ENCODE measurements at regions not wholly inside any gene's neighbourhood (a gene's known extent, or its start where the extent isn't known, plus 50 kb on each side); places are given as distances from the start of the nearest gene placed in this dataset.

DNA sequence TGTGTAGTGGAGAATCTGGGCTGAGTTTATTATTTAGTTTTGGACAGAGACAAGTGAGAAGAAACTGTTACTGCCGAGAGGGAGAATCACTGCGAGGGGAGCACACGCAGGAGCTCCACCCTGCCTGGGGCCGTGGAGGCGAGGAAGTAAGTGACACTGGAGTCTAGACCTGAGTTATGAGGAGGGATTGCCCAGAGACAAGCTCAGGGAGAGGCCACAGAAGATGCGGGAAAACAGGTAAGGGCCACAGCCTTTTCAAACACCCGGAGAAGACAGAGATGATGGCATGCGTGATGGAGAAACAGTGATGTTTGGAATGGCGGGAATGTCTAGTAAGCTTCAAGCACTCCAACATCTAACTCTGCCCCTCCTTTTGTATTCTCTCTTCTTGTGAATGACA is 84.1 kb downstream of the TNFSF11 start:
- Histone ChIP-seq H3K4me3 (no peak overlapping the region), H3K27ac (no peak overlapping the region), H3K9me3 (replicated peaks in 1 of 3) (no peaks in the 10 kb centered on the region), H3K4me1 (replicated peaks in 1 of 2) (no peaks in the 10 kb centered on the region), H3K27me3 (peaks cover 17% of the 10 kb centered on the region), H3K36me3 (replicated peaks in 1 of 2) (no peaks in the 10 kb centered on the region)
- TF ChIP-seq POLR2A (IDR thresholded peaks at IDR 0.05) = no peak
- TF ChIP-seq, protein P1, sequence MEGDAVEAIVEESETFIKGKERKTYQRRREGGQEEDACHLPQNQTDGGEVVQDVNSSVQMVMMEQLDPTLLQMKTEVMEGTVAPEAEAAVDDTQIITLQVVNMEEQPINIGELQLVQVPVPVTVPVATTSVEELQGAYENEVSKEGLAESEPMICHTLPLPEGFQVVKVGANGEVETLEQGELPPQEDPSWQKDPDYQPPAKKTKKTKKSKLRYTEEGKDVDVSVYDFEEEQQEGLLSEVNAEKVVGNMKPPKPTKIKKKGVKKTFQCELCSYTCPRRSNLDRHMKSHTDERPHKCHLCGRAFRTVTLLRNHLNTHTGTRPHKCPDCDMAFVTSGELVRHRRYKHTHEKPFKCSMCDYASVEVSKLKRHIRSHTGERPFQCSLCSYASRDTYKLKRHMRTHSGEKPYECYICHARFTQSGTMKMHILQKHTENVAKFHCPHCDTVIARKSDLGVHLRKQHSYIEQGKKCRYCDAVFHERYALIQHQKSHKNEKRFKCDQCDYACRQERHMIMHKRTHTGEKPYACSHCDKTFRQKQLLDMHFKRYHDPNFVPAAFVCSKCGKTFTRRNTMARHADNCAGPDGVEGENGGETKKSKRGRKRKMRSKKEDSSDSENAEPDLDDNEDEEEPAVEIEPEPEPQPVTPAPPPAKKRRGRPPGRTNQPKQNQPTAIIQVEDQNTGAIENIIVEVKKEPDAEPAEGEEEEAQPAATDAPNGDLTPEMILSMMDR (IDR thresholded peaks at IDR 0.05) = no peak
- 76 to 88% (median 81%) methylated on average over 9 of the region's 9 CpGs for WGBS, 4 donors
- no peak for DNase-seq
- intact Hi-C loops (cut with DNase I) = no loop called here

DNA sequence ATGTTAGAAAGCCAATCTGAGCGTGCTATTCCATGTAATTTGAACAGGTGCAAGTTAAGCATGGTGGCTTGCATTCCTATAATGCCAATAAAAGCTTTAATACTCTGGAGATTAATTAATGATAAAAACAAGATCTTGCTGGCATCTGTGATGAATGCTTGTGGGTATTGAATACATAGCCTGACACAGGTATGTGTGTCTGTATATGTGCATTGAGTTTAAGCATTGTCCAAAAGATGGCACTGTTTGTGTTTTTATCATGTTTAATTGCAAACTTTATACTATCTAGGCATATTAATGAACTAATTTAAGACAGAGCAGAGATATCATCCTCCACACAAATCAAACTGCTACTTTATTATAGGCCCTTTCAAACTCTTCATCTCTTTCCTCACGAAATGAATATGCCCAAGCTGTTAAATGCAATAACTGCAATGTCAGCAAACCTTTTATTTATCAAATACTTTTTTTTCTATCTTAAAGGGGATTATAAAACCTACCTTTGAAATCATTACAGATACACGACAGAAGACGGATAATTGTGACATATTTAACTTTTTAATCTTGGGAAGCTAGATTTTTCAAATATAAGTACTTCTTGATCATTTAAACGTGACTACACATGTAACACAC is 86.5 kb downstream of the TNFSF11 start:
- Histone ChIP-seq H3K4me3 (no peak overlapping the region), H3K27me3 (peaks cover 23% of the 10 kb centered on the region), H3K9me3 (replicated peaks in 1 of 3) (no peaks in the 10 kb centered on the region), H3K36me3 (replicated peaks in 1 of 2) (no peaks in the 10 kb centered on the region), H3K4me1 (replicated peaks in 1 of 2) (no peaks in the 10 kb centered on the region), H3K27ac (no peak overlapping the region)
- intact Hi-C loops (cut with DNase I) = no loop called here
- no peak for TF ChIP-seq POLR2A (IDR thresholded peaks at IDR 0.05)
- TF ChIP-seq, protein P1 (IDR thresholded peaks at IDR 0.05) = peak in 1 of 6 experiments; percentile 17
- DNase-seq = no peak
- WGBS, 4 donors = 60 to 73% (median 69%) methylated on average over 5 of the region's 5 CpGs

DNA sequence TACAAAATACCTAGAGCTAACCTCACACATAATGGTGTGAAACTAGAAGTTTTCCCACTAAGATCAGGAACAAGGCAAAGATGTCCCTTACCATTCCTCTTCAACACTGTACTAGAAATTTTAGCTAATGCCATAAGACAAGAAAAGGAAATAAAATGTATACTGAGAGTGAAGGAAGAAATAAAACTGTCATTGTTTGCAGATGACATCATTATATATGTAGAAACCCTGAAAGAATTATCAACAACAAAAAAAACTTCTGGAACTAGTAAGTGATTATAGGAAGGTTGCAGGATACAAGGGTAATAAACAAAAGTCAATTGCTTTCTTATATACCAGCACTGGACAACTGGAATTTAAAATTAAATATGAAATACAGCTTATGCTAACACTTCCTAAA is 93.7 kb downstream of the TNFSF11 start:
- intact Hi-C loops (cut with DNase I) = no loop called here
- no peaks in the 10 kb centered on the region for H3K9me3 ChIP-seq (replicated peaks in 1 of 3)
- no peaks in the 10 kb centered on the region for H3K4me1 ChIP-seq (replicated peaks in 1 of 2)
- no peak overlapping the region for H3K27ac ChIP-seq
- DNase-seq = no peak
- TF ChIP-seq POLR2A (IDR thresholded peaks at IDR 0.05) = no peak
- TF ChIP-seq, protein P1 (IDR thresholded peaks at IDR 0.05) = no peak
- no peak overlapping the region for H3K4me3 ChIP-seq
- H3K27me3 ChIP-seq = peaks cover 10% of the 10 kb centered on the region
- H3K36me3 ChIP-seq (replicated peaks in 1 of 2) = no peaks in the 10 kb centered on the region

DNA sequence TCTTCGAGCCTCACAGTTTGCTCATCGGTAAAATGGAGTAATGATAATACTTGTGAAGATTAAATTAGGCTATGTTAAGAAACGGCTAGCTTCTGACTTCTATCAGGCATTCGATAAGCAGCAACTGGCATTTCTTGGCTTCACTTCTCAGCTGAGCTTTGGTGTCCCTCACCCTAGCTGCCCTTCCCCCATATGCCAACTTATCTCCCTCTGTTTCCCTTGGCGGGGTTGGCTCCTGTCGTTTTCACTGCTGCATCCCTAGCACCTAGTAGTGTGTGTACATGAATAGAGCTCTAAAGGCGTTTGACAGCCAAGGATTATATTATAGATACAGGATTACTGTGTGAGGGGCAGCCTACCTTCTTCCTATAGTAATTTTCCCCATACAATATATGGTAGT is 97.5 kb downstream of the TNFSF11 start:
- no peak for DNase-seq
- WGBS, 4 donors = 73 to 82% (median 77%) methylated on average over 7 of the region's 7 CpGs

More for the DNA sequence above, 97.5 kb downstream of the TNFSF11 start:
- no peaks in the 10 kb centered on the region for H3K4me1 ChIP-seq (replicated peaks in 1 of 2)
- intact Hi-C loops (cut with DNase I) = no loop called here
- no peaks in the 10 kb centered on the region for H3K36me3 ChIP-seq (replicated peaks in 1 of 2)
- TF ChIP-seq POLR2A (IDR thresholded peaks at IDR 0.05) = no peak
- TF ChIP-seq, protein P1 (IDR thresholded peaks at IDR 0.05) = no peak
- H3K27ac ChIP-seq = no peak overlapping the region
- H3K4me3 ChIP-seq = no peak overlapping the region
- H3K27me3 ChIP-seq = no peaks in the 10 kb centered on the region
- H3K9me3 ChIP-seq (replicated peaks in 1 of 3) = no peaks in the 10 kb centered on the region

Data from adrenal gland (tissue), 9 donors.